PC-9 (cell line): ENCODE measurements at regions not wholly inside any gene's neighbourhood (a gene's known extent, or its start where the extent isn't known, plus 50 kb on each side); places are given as distances from the start of the nearest gene placed in this dataset.

Source experiments
- BruUV-seq: library from RNA; stranded (reverse); fragments of 400-500 nt; replicated peaks from 2 replicates; lab custom pipeline; 2021; lab: Mats Ljungman, UMichigan
- CTCF ChIA-PET: fragments of 300-600 bp; sonication (Branson Sonifier 250); formaldehyde crosslinking; loops from one replicate; lab custom pipeline; 2022; ENCODE audit warnings: antibody characterized with exemption; lab: Charles Lee
- POLR2A ChIA-PET: fragments of 300-600 bp; sonication (Branson Sonifier 250); formaldehyde crosslinking; loops from one replicate; lab custom pipeline; 2022; ENCODE audit warnings: antibody characterized with exemption; ENCODE audit not compliant: unreplicated experiment; lab: Charles Lee
- DNase-seq, 2 experiments: peaks; one replicate each; pipeline versions ENCODE4 v3.0.0 to v3.0.0-alpha.2; 2015 to 2022; ENCODE audit warnings: mixed read lengths in 1 of 2
- H2AFZ ChIP-seq: fragments of 200-600 bp; sonication (generic); 2 replicates; pipeline ENCODE4 v1.8.1; 2017; ENCODE audit warnings: antibody characterized with exemption
- H3F3A ChIP-seq: fragments of 200-600 bp; sonication (generic); 2 replicates; pipeline ENCODE4 v1.8.1; 2017; ENCODE audit warnings: antibody characterized with exemption, mild to moderate bottlenecking, low read depth; ENCODE audit not compliant: insufficient read depth
- H3K27ac ChIP-seq: fragments of 200-600 bp; sonication (generic); 2 replicates; pipeline ENCODE4 v1.6.1; 2016; ENCODE audit warnings: mixed run types
- H3K27me3 ChIP-seq: fragments of 200-600 bp; sonication (generic); 2 replicates; pipeline ENCODE4 v1.6.1; 2016; ENCODE audit warnings: low read depth, mixed run types; ENCODE audit not compliant: insufficient read depth
- H3K36me3 ChIP-seq: fragments of 200-600 bp; sonication (generic); 2 replicates; pipeline ENCODE4 v1.6.1; 2016; ENCODE audit warnings: low read depth, mixed run types
- H3K4me1 ChIP-seq: fragments of 200-600 bp; sonication (generic); replicated peaks from 2 replicates; pipeline ENCODE4 v1.6.1; 2016; ENCODE audit warnings: mixed run types; ENCODE audit not compliant: insufficient read depth
- H3K4me2 ChIP-seq: fragments of 200-600 bp; sonication (generic); 2 replicates; pipeline ENCODE4 v1.6.1; 2017; ENCODE audit warnings: mixed run types
- H3K4me3 ChIP-seq: fragments of 200-600 bp; sonication (generic); 2 replicates; pipeline ENCODE4 v1.6.1; 2016; ENCODE audit warnings: mixed run types
- H3K79me2 ChIP-seq: fragments of 200-600 bp; sonication (generic); 2 replicates; pipeline ENCODE4 v1.6.1; 2017; ENCODE audit warnings: low read depth, mixed run types
- H3K9me2 ChIP-seq: fragments of 200-600 bp; sonication (generic); 2 replicates; pipeline ENCODE4 v1.8.1; 2017; ENCODE audit warnings: mild to moderate bottlenecking; ENCODE audit not compliant: insufficient read depth
- H3K9me3 ChIP-seq: fragments of 200-600 bp; sonication (generic); 2 replicates; pipeline ENCODE4 v1.8.1; 2016; ENCODE audit warnings: low read depth; ENCODE audit not compliant: insufficient read depth
- H4K20me1 ChIP-seq: fragments of 200-600 bp; sonication (generic); 2 replicates; pipeline ENCODE4 v1.8.1; 2017; ENCODE audit not compliant: insufficient read depth
- CTCF ChIP-seq: fragments of 200-600 bp; sonication (generic); conservative IDR thresholded peaks from 2 replicates; pipeline ENCODE4 v1.6.1; 2017; ENCODE audit warnings: mixed run types, antibody characterized with exemption, mild to moderate bottlenecking, moderate library complexity
- EZH2 ChIP-seq: fragments of 200-600 bp; sonication (generic); IDR thresholded peaks from 2 replicates; pipeline ENCODE4 v1.8.0; 2017; ENCODE audit warnings: antibody characterized with exemption, low read depth
- intact Hi-C: fragments of 100-400 bp; cut with micrococcal nuclease; formaldehyde crosslinking; loops from one replicate; pipeline ENCODE4 v1.10.0; 2022; ENCODE audit not compliant: unreplicated experiment

- Histone ChIP-seq H2AFZ (no peak overlapping the region), H4K20me1 (no peaks in the 10 kb centered on the region), H3K4me2 (no peak overlapping the region), H3K27ac (no peak overlapping the region), H3K27me3 (no peaks in the 10 kb centered on the region), H3F3A (no peaks in the 10 kb centered on the region), H3K9me2 (no peaks in the 10 kb centered on the region), H3K4me3 (no peak overlapping the region), H3K79me2 (no peaks in the 10 kb centered on the region), H3K9me3 (no peaks in the 10 kb centered on the region), H3K4me1 (no peaks in the 10 kb centered on the region), H3K36me3 (no peaks in the 10 kb centered on the region)
- peak in 1 of 2 experiments; percentile 33 for DNase-seq
- ChIA-PET CTCF (no interaction called here), POLR2A (no interaction called here)
- no TSS peak for BruUV-seq
- TF ChIP-seq CTCF = no peak
- intact Hi-C loops = no loop called here
These were observed 62.1 kb upstream of the ARHGAP20 start for GRCh38 chr11:110774138-110775014.

- intact Hi-C loops = no loop called here
- H2AFZ ChIP-seq = no peak overlapping the region
- H3K9me3 ChIP-seq = no peaks in the 10 kb centered on the region
- no peaks in the 10 kb centered on the region for H4K20me1 ChIP-seq
- TF ChIP-seq CTCF (no peak), EZH2 (no peak)
- no peaks in the 10 kb centered on the region for H3K9me2 ChIP-seq
- H3K4me3 ChIP-seq = no peak overlapping the region
- no peaks in the 10 kb centered on the region for H3K27me3 ChIP-seq
- no peaks in the 10 kb centered on the region for H3K79me2 ChIP-seq
- H3K36me3 ChIP-seq = no peaks in the 10 kb centered on the region
- ChIA-PET POLR2A (interaction anchor here (0.6 kb wide), 1 partner anchor 21 kb away, joined by 4 read pairs; no protein-coding TSS in a partner anchor), CTCF (interaction anchor here (0.6 kb wide), 1 partner anchor 826 kb away, joined by 3 read pairs; no protein-coding TSS in a partner anchor)
- no peak overlapping the region for H3K4me2 ChIP-seq
- H3K4me1 ChIP-seq = no peaks in the 10 kb centered on the region
- no peak overlapping the region for H3K27ac ChIP-seq
- no TSS peak for BruUV-seq
- no peaks in the 10 kb centered on the region for H3F3A ChIP-seq
- DNase-seq = peak in 1 of 2 experiments; percentile 11
These were observed 61.2 kb upstream of the ARHGAP20 start for GRCh38 chr11:110773442-110773841.

- ChIA-PET POLR2A (no interaction called here), CTCF (no interaction called here)
- intact Hi-C loops = no loop called here
- no TSS peak for BruUV-seq
- no peaks in the 10 kb centered on the region for H3K4me1 ChIP-seq
- peak in 1 of 2 experiments; percentile 25 for DNase-seq
- H3K9me2 ChIP-seq = no peaks in the 10 kb centered on the region
- no peak overlapping the region for H3K27ac ChIP-seq
- TF ChIP-seq CTCF (no peak), EZH2 (no peak)
- H3K36me3 ChIP-seq = no peaks in the 10 kb centered on the region
- H3F3A ChIP-seq = no peaks in the 10 kb centered on the region
- H3K27me3 ChIP-seq = no peaks in the 10 kb centered on the region
- H3K79me2 ChIP-seq = no peaks in the 10 kb centered on the region
- H3K4me3 ChIP-seq = no peak overlapping the region
- no peak overlapping the region for H2AFZ ChIP-seq
- no peaks in the 10 kb centered on the region for H4K20me1 ChIP-seq
- H3K4me2 ChIP-seq = no peak overlapping the region
- no peaks in the 10 kb centered on the region for H3K9me3 ChIP-seq
These were observed 60.6 kb upstream of the ARHGAP20 start for GRCh38 chr11:110772863-110773262.
